ENCODE measurements at regions not wholly inside any gene's neighbourhood (a gene's known extent, or its start where the extent isn't known, plus 50 kb on each side); places are given as distances from the start of the nearest gene placed in this dataset.

GRCh38 chr7:28310460-28310848 lies 101.9 kb upstream of the CREB5 start:
- no peak overlapping the region for H3K27ac ChIP-seq
- no peaks in the 10 kb centered on the region for H3K36me3 ChIP-seq
- no peaks in the 10 kb centered on the region for H3K27me3 ChIP-seq
- H3K4me1 ChIP-seq (ENCODE audit: low read depth), result peaks cover 11% of the 10 kb centered on the region
- no peak for DNase-seq (ENCODE audit: low read depth in 1 of 2, low spot score in 1 of 2)
- no peak for TF ChIP-seq CTCF (IDR thresholded peaks at IDR 0.05; ENCODE audit: low read depth, low read length)
- no peaks in the 10 kb centered on the region for H3K9me3 ChIP-seq (ENCODE audit: low read depth)
- H3K4me3 ChIP-seq, result no peak overlapping the region

- H3K27ac ChIP-seq, result no peak overlapping the region
- peaks cover 20% of the 10 kb centered on the region for H3K4me1 ChIP-seq (ENCODE audit: low read depth)
- no peak overlapping the region for H3K4me3 ChIP-seq
- no peak for DNase-seq (ENCODE audit: low read depth in 1 of 2, low spot score in 1 of 2)
- TF ChIP-seq CTCF (IDR thresholded peaks at IDR 0.05; ENCODE audit: low read depth, low read length), result no peak
- H3K27me3 ChIP-seq, result no peaks in the 10 kb centered on the region
- no peaks in the 10 kb centered on the region for H3K9me3 ChIP-seq (ENCODE audit: low read depth)
- H3K36me3 ChIP-seq, result no peaks in the 10 kb centered on the region
These were observed 100.6 kb upstream of the CREB5 start for GRCh38 chr7:28311670-28312069.

GRCh38 chr7:28312948-28313347 lies 99.4 kb upstream of the CREB5 start:
- Histone ChIP-seq H3K4me1 (ENCODE audit: low read depth) (peaks cover 20% of the 10 kb centered on the region), H3K27ac (no peak overlapping the region), H3K4me3 (no peak overlapping the region), H3K9me3 (ENCODE audit: low read depth) (no peaks in the 10 kb centered on the region), H3K27me3 (no peaks in the 10 kb centered on the region), H3K36me3 (no peaks in the 10 kb centered on the region)
- no peak for TF ChIP-seq CTCF (IDR thresholded peaks at IDR 0.05; ENCODE audit: low read depth, low read length)
- DNase-seq (ENCODE audit: low read depth in 1 of 2, low spot score in 1 of 2), result no peak

- no peak overlapping the region for H3K4me3 ChIP-seq
- H3K4me1 ChIP-seq (ENCODE audit: low read depth), result peaks cover 20% of the 10 kb centered on the region
- H3K9me3 ChIP-seq (ENCODE audit: low read depth), result no peaks in the 10 kb centered on the region
- no peaks in the 10 kb centered on the region for H3K27me3 ChIP-seq
- no peaks in the 10 kb centered on the region for H3K36me3 ChIP-seq
- DNase-seq (ENCODE audit: low read depth in 1 of 2, low spot score in 1 of 2), result no peak
- no peak for TF ChIP-seq CTCF (IDR thresholded peaks at IDR 0.05; ENCODE audit: low read depth, low read length)
- peak overlapping the region; percentile 63 for H3K27ac ChIP-seq
These were observed 97.5 kb upstream of the CREB5 start for GRCh38 chr7:28314841-28315240.

- peaks cover 20% of the 10 kb centered on the region for H3K4me1 ChIP-seq (ENCODE audit: low read depth)
- no peaks in the 10 kb centered on the region for H3K36me3 ChIP-seq
- H3K9me3 ChIP-seq (ENCODE audit: low read depth), result no peaks in the 10 kb centered on the region
- H3K27me3 ChIP-seq, result no peaks in the 10 kb centered on the region
- TF ChIP-seq CTCF (IDR thresholded peaks at IDR 0.05; ENCODE audit: low read depth, low read length), result no peak
- DNase-seq (ENCODE audit: low read depth in 1 of 2, low spot score in 1 of 2), result peak; percentile 19 to 28
- no peak overlapping the region for H3K4me3 ChIP-seq
- H3K27ac ChIP-seq, result peak overlapping the region; percentile 63
These were observed 96.5 kb upstream of the CREB5 start for GRCh38 chr7:28315565-28316410.
